Esophagus muscularis mucosa (tissue), 4 donors: ENCODE measurements at regions not wholly inside any gene's neighbourhood (a gene's known extent, or its start where the extent isn't known, plus 50 kb on each side); places are given as distances from the start of the nearest gene placed in this dataset.
"Not testable (repeated sequence)": the region's sequence is repeated elsewhere in the genome, so short reads cannot be mapped to it uniquely, and the experiment has no call there.

Experiments used
- DNase-seq: peaks from one replicate; pipeline ENCODE4 v3.0.0-alpha.2; 2017; ENCODE audit errors: extremely low spot score
- H3K27ac ChIP-seq, 4 donors: fragments of 200-600 bp; sonication (generic); replicated peaks in 1 of 4; 1 replicate in 3 of 4; 2 replicates in 1 of 4; pipeline ENCODE4 v1.5.1; 2016 to 2019; ENCODE audit warnings: mild to moderate bottlenecking in 1 of 4
- H3K27me3 ChIP-seq, 4 donors: fragments of 200-600 bp; sonication (generic); one replicate each; pipeline versions ENCODE4 v1.5.1 to v1.6.0; 2016 to 2019
- H3K36me3 ChIP-seq, 4 donors: fragments of 200-600 bp; sonication (generic); one replicate each; pipeline ENCODE4 v1.5.1; 2016 to 2019
- H3K4me1 ChIP-seq, 4 donors: fragments of 200-600 bp; sonication (generic); one replicate each; pipeline ENCODE4 v1.5.1; 2016 to 2019
- H3K4me3 ChIP-seq, 4 donors: fragments of 200-600 bp; sonication (generic); 1 replicate in 2 of 4; 2 replicates in 2 of 4; pipeline ENCODE4 v1.5.1; 2016 to 2019; ENCODE audit warnings: mild to moderate bottlenecking in 4 of 4, moderate library complexity in 1 of 4
- H3K9me3 ChIP-seq, 4 donors: fragments of 200-600 bp; sonication (generic); 1 replicate in 3 of 4; 2 replicates in 1 of 4; pipeline ENCODE4 v1.5.1; 2016 to 2019
- EP300 ChIP-seq: sonication (generic); formaldehyde crosslinking; IDR thresholded peaks from one replicate; pipeline ENCODE4 v1.6.1; 2017; ENCODE audit warnings: antibody characterized with exemption
- POLR2A ChIP-seq: fragments of 450-650 bp; IDR thresholded peaks from one replicate; pipeline ENCODE4 v1.6.1; 2017; ENCODE audit warnings: antibody characterized with exemption, moderate library complexity, mild to moderate bottlenecking, low read depth
- POLR2AphosphoS5 ChIP-seq, 2 donors: sonication (generic); formaldehyde crosslinking; IDR thresholded peaks; one replicate each; pipeline ENCODE4 v1.6.1; 2017; ENCODE audit warnings: antibody characterized with exemption in 2 of 2
- WGBS: methylation state at CpG from one replicate; pipeline ENCODE4 v1.1.5; 2018; 5-methylcytosine and 5-hydroxymethylcytosine counted together
- intact Hi-C: fragments of 100-400 bp; cut with DNase I; formaldehyde crosslinking; loops from one replicate; pipeline ENCODE4 v1.15.1; 2023
- TF ChIP-seq, protein P1 (sequence below), 3 experiments: fragments of 200-600 bp in 2 of 3; fragments of 450-650 bp in 1 of 3; sonication (generic) in 2 of 3; IDR thresholded peaks; one replicate each; pipeline ENCODE4 v1.5.1; 2017 to 2019; ENCODE audit warnings: antibody characterized with exemption in 3 of 3, mild to moderate bottlenecking in 2 of 3, moderate library complexity in 1 of 3

DNA sequence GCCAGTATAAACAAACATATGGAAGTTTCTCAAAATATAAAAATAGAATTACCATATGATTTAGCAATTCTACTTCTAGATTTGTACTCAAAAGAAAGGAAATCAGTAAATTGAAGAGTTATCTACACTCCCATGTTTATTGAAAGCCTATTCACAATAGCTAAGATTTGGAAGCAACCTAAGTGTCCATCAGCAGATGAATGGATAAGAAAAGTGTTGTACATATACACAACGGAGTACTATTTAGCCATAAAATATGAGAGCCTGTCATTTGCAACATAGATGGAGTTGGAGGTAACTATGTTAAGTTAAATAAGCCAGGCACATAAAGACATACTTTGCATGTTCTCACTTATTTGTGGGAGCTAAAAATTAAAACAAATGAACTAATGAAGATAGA, 257.8 kb downstream of the TEX13C start:
- 41% methylated on average over 1 of the region's 1 CpG for WGBS
- Histone ChIP-seq H3K27ac (no peak overlapping the region), H3K4me1 (no peaks in the 10 kb centered on the region), H3K36me3 (no peaks in the 10 kb centered on the region), H3K9me3 (no peaks in the 10 kb centered on the region), H3K4me3 (no peak overlapping the region), H3K27me3 (no peaks in the 10 kb centered on the region)
- TF ChIP-seq, protein P1, sequence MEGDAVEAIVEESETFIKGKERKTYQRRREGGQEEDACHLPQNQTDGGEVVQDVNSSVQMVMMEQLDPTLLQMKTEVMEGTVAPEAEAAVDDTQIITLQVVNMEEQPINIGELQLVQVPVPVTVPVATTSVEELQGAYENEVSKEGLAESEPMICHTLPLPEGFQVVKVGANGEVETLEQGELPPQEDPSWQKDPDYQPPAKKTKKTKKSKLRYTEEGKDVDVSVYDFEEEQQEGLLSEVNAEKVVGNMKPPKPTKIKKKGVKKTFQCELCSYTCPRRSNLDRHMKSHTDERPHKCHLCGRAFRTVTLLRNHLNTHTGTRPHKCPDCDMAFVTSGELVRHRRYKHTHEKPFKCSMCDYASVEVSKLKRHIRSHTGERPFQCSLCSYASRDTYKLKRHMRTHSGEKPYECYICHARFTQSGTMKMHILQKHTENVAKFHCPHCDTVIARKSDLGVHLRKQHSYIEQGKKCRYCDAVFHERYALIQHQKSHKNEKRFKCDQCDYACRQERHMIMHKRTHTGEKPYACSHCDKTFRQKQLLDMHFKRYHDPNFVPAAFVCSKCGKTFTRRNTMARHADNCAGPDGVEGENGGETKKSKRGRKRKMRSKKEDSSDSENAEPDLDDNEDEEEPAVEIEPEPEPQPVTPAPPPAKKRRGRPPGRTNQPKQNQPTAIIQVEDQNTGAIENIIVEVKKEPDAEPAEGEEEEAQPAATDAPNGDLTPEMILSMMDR (IDR thresholded peaks at IDR 0.05), result no peak
- TF ChIP-seq POLR2AphosphoS5 (IDR thresholded peaks at IDR 0.05) (no peak), EP300 (no peak), POLR2A (no peak)
- intact Hi-C loops, result no loop called here
- no peak for DNase-seq

DNA sequence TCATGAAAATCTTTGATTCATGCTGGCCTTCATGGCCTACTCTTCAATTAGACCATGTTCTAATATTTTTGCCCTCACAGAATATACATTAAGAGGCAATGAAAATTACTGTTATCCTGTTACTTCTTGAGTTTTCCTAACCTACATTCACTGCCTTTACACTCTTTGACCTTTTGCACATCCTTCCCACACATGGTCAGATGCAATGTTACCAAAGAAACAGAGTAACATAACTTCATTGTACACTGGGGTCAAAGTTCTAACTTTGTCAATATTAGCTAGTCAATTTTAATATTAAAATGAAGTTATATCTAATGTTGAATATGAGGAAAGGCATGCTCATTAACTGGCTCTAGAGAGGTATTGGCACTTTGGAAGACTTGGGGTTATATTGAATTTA, 284.8 kb downstream of the TEX13C start:
- no peaks in the 10 kb centered on the region for H3K27me3 ChIP-seq
- H3K9me3 ChIP-seq, result no peaks in the 10 kb centered on the region
- intact Hi-C loops, result no loop called here
- H3K4me3 ChIP-seq, result no peak overlapping the region
- no peak for DNase-seq
- H3K4me1 ChIP-seq, result no peaks in the 10 kb centered on the region
- no peaks in the 10 kb centered on the region for H3K36me3 ChIP-seq
- no peak for TF ChIP-seq EP300
- TF ChIP-seq POLR2A, result no peak
- TF ChIP-seq, protein P1 (IDR thresholded peaks at IDR 0.05), result no peak
- no peak for TF ChIP-seq POLR2AphosphoS5 (IDR thresholded peaks at IDR 0.05)
- no peak overlapping the region for H3K27ac ChIP-seq

DNA sequence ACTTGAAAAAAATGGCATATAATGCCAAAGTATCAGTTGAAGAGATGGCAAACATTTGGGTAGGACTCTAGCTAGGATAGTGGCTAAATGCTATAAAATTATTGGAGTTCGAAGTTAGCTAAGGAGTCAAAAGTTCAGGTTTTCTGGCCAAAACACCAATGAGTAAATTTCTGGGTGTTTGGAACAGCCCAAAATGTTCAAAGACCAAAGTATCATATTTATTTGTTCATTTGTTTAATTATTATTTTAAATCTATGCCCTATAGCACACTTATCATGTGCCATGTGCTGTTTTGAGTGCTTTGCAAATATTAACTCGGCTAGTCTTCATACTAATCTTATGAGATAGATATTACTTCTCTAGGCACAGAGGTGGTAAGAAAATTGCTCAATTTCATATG, 285.5 kb downstream of the TEX13C start:
- intact Hi-C loops, result no loop called here
- Histone ChIP-seq H3K27me3 (no peaks in the 10 kb centered on the region), H3K36me3 (no peaks in the 10 kb centered on the region), H3K4me1 (no peaks in the 10 kb centered on the region), H3K9me3 (no peaks in the 10 kb centered on the region), H3K27ac (no peak overlapping the region), H3K4me3 (no peak overlapping the region)
- 73% methylated on average over 2 of the region's 2 CpGs for WGBS
- TF ChIP-seq POLR2A (no peak), POLR2AphosphoS5 (IDR thresholded peaks at IDR 0.05) (no peak), EP300 (no peak)
- TF ChIP-seq, protein P1 (IDR thresholded peaks at IDR 0.05), result no peak
- no peak for DNase-seq

DNA sequence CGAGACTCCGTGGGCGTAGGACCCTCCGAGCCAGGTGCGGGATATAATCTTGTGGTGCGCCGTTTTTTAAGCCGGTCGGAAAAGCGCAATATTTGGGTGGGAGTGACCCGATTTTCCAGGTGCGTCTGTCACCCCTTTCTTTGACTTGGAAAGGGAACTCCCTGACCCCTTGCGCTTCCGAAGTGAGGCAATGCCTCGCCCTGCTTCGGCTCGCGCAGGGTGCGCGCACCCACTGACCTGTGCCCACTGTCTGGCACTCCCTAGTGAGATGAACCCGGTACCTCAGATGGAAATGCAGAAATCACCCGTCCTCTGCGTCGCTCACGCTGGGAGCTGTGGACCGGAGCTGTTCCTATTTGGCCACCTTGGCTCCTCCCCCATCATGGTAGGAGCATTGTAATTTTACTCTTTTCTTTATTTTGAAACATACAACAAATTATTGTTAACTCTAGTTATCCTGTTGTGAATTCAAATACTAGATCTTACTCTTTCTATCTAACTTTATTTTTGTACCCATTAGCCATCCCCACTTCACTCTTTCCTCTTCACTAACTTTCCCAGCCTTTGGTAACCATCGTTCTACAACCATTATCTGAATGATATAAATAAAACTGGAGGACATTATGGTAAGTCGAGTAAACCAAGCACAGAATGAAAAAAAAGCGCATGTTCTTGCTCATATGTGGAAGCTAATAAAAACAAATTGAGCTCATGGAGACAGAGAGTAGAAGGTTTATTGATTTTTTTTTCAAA, 295.1 kb downstream of the TEX13C start:
- intact Hi-C loops, DNase-seq, H3K36me3 ChIP-seq, H3K4me3 ChIP-seq, H3K27me3 ChIP-seq, H3K4me1 ChIP-seq, H3K27ac ChIP-seq, H3K9me3 ChIP-seq: not testable (repeated sequence)
- 90% methylated on average over 20 of the region's 29 CpGs for WGBS

DNA sequence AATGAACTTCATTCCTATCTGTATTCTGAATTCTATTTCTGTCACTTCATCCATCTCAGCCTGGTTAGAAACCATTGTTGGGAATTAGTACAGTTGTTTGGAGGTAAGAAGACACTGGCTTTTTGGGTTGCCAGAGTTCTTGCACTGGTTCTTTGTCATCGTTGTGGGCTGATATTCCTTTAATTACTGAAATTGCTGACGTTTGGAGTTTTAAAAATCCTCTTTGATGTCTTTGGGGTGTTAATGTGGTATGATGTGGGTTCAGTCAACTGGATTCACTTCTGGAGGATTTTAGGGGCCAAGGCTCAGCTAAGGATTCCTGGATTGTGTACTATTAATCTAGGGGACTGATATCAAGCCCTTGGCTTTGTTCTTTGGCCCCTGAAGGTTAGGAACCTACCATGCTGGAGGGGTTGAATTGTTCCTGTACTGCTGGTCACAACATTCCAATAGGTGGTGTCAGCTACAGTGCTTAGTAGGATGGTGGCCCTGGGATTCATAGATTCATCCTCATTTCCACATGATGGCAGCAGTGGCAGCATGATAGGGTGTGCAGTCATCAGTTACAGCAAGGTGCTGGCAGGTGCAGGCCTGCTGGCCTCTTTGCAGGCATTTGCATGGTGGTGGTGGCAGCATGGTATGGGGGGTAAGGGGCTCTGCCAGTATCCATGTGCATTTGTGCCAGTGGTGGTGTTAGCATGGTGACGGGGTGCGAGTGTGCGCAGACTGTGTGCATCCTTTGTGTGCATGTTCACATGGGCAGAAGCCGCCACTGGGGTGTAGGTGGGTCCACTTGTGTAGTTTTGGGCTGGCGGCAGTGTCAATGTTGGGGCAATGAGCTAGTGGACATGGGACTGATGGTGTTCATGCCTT, 301.3 kb downstream of the TEX13C start:
- Histone ChIP-seq H3K36me3 (no peaks in the 10 kb centered on the region), H3K27me3 (no peaks in the 10 kb centered on the region), H3K4me1 (no peaks in the 10 kb centered on the region), H3K4me3 (no peak overlapping the region), H3K27ac (no peak overlapping the region), H3K9me3 (no peaks in the 10 kb centered on the region)
- no peak for TF ChIP-seq POLR2A
- TF ChIP-seq, protein P1 (IDR thresholded peaks at IDR 0.05), result no peak
- TF ChIP-seq POLR2AphosphoS5 (IDR thresholded peaks at IDR 0.05), result no peak
- TF ChIP-seq EP300, result no peak
- intact Hi-C loops, result no loop called here
- 76% methylated on average over 7 of the region's 7 CpGs for WGBS
- no peak for DNase-seq
